SK-N-SH treated with all-trans-retinoic acid at 6 μM for 48 hours (cell line): ENCODE measurements at regions not wholly inside any gene's neighbourhood (a gene's known extent, or its start where the extent isn't known, plus 50 kb on each side); places are given as distances from the start of the nearest gene placed in this dataset.

Experiments
- ARNTL ChIP-seq: fragments of 450-650 bp; formaldehyde crosslinking; IDR thresholded peaks from 2 replicates; pipeline ENCODE4 v1.5.0; 2020; ENCODE audit warnings: low read depth, mild to moderate bottlenecking, moderate library complexity, borderline replicate concordance
- CSDC2 ChIP-seq: fragments of 250-450 bp; sonication (Bioruptor Pico); IDR thresholded peaks from 2 replicates; pipeline ENCODE4 v1.5.0; 2020; ENCODE audit warnings: mild to moderate bottlenecking, moderate library complexity
- GLIS3 ChIP-seq: fragments of 250-450 bp; sonication (Bioruptor Pico); IDR thresholded peaks from 2 replicates; pipeline ENCODE4 v1.5.0; 2020; ENCODE audit warnings: mild to moderate bottlenecking, moderate library complexity
- ISL1 ChIP-seq: fragments of 250-450 bp; sonication (Bioruptor Pico); IDR thresholded peaks from 2 replicates; pipeline ENCODE4 v2.1.2; 2022; ENCODE audit warnings: mild to moderate bottlenecking, moderate library complexity
- RARB ChIP-seq: fragments of 250-450 bp; sonication (Bioruptor Pico); IDR thresholded peaks from 2 replicates; pipeline ENCODE4 v1.8.0; 2021; ENCODE audit warnings: mild to moderate bottlenecking, moderate library complexity
- SNAI2 ChIP-seq: fragments of 250-450 bp; sonication (Bioruptor Pico); IDR thresholded peaks from 2 replicates; pipeline ENCODE4 v1.5.0; 2020; ENCODE audit warnings: mild to moderate bottlenecking, moderate library complexity
- TCF4 ChIP-seq: fragments of 250-450 bp; sonication (Bioruptor Pico); IDR thresholded peaks from 2 replicates; pipeline ENCODE4 v1.8.0; 2021; ENCODE audit warnings: mild to moderate bottlenecking, moderate library complexity, borderline replicate concordance
- TOX ChIP-seq: fragments of 250-450 bp; sonication (Bioruptor Pico); IDR thresholded peaks from 2 replicates; pipeline ENCODE4 v1.8.0; 2021; ENCODE audit warnings: mild to moderate bottlenecking, moderate library complexity, borderline replicate concordance
- ZC3H10 ChIP-seq: fragments of 250-450 bp; sonication (Bioruptor Pico); IDR thresholded peaks from 2 replicates; pipeline ENCODE4 v1.5.1; 2021; ENCODE audit warnings: mild to moderate bottlenecking, moderate library complexity
- ZFP3 ChIP-seq: fragments of 250-450 bp; sonication (Bioruptor Pico); IDR thresholded peaks from 2 replicates; pipeline ENCODE4 v1.5.0; 2020; ENCODE audit warnings: mild to moderate bottlenecking, moderate library complexity
- ZFP30 ChIP-seq: fragments of 450-650 bp; formaldehyde crosslinking; IDR thresholded peaks from 2 replicates; pipeline ENCODE4 v1.5.0; 2022; ENCODE audit warnings: mild to moderate bottlenecking, moderate library complexity
- ZNF565 ChIP-seq: fragments of 450-650 bp; formaldehyde crosslinking; conservative IDR thresholded peaks from 2 replicates; pipeline ENCODE4 v1.5.0; 2020; ENCODE audit warnings: low read depth, mild to moderate bottlenecking, moderate library complexity
- ZNF70 ChIP-seq: fragments of 450-650 bp; formaldehyde crosslinking; IDR thresholded peaks from 2 replicates; pipeline ENCODE4 v1.5.0; 2020; ENCODE audit warnings: mild to moderate bottlenecking, moderate library complexity
- TF ChIP-seq, protein P1 (sequence below): fragments of 250-450 bp; sonication (Bioruptor Pico); IDR thresholded peaks from 2 replicates; pipeline ENCODE4 v1.8.0; 2020; ENCODE audit warnings: mild to moderate bottlenecking, moderate library complexity, borderline replicate concordance

DNA sequence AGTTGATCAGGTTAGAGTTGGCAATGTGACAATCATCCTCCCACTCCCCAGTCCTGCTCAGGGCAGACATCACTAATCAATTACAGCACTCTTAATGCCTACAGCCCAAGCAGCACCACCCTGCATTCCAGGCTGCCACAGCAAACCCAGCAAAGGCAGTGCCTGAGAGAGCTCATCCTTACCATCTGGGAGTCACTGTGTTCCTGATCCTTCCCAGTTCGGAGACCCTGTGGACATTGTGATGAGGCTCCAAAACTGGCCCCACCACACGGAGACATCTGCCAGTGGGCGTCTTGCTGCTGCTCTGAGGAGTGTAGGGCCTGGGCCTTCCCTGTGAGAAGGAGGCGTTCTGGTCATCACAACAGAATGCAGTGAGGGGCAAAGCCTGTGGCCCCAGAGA, 216.5 kb upstream of the CST7 start:
- no peak for TF ChIP-seq ZNF70
- TF ChIP-seq ISL1 (CRISPR knock-in tag) = no peak
- TF ChIP-seq TCF4 (CRISPR knock-in tag) = no peak
- TF ChIP-seq RARB = no peak
- no peak for TF ChIP-seq ZNF565 (CRISPR knock-in tag)
- TF ChIP-seq, protein P1, sequence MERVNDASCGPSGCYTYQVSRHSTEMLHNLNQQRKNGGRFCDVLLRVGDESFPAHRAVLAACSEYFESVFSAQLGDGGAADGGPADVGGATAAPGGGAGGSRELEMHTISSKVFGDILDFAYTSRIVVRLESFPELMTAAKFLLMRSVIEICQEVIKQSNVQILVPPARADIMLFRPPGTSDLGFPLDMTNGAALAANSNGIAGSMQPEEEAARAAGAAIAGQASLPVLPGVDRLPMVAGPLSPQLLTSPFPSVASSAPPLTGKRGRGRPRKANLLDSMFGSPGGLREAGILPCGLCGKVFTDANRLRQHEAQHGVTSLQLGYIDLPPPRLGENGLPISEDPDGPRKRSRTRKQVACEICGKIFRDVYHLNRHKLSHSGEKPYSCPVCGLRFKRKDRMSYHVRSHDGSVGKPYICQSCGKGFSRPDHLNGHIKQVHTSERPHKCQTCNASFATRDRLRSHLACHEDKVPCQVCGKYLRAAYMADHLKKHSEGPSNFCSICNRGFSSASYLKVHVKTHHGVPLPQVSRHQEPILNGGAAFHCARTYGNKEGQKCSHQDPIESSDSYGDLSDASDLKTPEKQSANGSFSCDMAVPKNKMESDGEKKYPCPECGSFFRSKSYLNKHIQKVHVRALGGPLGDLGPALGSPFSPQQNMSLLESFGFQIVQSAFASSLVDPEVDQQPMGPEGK (CRISPR knock-in tag) = no peak
- TF ChIP-seq ZC3H10 = no peak
- TF ChIP-seq SNAI2 (CRISPR knock-in tag) = no peak
- TF ChIP-seq GLIS3 (CRISPR knock-in tag) = no peak
- no peak for TF ChIP-seq ZFP30 (CRISPR knock-in tag)
- TF ChIP-seq ARNTL (CRISPR knock-in tag) = no peak
- no peak for TF ChIP-seq ZFP3
- TF ChIP-seq TOX (CRISPR knock-in tag) = no peak
- no peak for TF ChIP-seq CSDC2 (CRISPR knock-in tag)
